GM21515 (cell line): ENCODE measurements at regions not wholly inside any gene's neighbourhood (a gene's known extent, or its start where the extent isn't known, plus 50 kb on each side); places are given as distances from the start of the nearest gene placed in this dataset.
"Not testable (repeated sequence)": the region's sequence is repeated elsewhere in the genome, so short reads cannot be mapped to it uniquely, and the experiment has no call there.

Experiments
- ATAC-seq: cut with Tn5 transposase; IDR thresholded peaks from one replicate; pipeline ENCODE4 v1.9.1; 2021; ENCODE audit not compliant: unreplicated experiment

DNA sequence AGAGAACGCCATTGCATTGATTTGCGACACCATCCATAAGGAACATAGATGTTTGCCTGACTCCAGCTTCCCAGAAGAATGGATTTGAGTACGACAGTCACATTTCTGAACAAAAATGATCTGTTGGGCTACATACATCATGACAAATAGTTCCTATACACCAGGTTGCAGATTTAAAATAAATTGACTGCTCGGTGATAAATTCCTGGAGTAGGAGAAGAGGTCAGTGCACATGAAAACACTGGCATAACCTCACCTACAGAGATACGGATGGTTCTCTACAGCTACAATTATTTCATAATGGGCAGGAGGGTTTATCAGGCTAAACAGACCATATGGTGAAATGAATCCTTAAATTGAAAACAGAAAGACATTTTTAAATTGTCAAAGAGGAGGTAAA is 316.5 kb upstream of the ADARB2 start:
- ATAC-seq = no peak

DNA sequence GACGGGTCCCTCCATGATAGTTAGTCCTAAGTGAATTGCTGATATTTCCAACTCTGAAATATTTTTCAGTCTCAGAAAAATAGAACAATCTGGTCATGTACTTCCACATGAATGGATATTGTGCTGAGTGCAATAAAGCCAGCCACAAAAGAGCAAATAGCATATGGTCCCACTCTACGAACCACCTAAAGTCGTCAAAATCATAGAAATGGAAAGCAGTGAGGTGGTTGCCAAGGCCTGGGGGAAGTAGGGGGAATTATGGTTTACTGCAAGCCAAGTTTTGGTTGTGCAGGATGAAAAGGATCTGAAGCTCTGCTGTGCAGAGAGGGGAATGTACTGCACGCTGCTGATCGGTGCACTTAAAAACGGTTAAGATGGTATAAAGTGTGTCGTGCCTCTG is 313.8 kb upstream of the ADARB2 start:
- no peak for ATAC-seq

DNA sequence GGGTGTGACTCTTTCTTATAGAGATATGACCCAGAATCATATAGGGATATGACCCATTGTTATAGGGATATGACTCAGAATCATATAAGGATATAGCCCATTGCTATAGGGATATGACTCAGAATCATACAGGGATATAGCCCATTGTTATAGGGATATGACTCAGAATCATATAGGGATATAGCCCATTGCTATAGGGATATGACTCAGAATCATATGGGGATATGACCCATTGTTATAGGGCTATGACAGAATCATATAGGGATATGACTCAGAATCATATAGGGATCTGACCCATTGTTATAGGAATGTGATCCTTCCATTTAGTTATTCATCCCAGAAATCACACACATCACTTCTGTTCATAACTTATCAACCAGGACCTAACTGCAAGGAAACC is 312.2 kb upstream of the ADARB2 start:
- ATAC-seq = no peak

DNA sequence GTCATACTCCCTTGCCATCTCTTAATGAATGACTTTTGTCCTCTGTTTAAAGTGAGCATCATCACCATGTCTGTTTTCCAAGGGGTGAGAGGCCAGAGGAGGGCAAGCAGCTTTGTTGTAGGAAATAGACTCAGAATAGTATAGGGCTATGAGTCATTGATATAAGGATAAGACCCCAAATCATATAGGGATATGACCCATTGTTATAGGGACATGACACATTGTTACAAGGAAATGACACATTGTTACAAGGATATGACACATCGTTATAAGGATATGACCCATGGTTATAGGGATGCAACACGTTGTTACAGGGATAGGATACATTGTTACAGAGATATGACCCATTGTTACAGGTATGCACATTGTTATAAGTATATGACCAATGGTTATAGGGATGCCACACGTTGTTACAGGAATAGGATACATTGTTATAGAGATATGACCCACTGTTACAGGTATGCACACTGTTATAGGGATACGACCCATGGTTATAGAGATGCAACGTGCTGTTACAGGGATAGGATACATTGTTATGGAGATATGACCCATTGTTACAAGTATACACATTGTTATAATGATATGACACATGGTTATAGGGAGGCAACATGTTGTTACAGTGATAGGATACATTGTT is 311.1 kb upstream of the ADARB2 start:
- no peak for ATAC-seq

DNA sequence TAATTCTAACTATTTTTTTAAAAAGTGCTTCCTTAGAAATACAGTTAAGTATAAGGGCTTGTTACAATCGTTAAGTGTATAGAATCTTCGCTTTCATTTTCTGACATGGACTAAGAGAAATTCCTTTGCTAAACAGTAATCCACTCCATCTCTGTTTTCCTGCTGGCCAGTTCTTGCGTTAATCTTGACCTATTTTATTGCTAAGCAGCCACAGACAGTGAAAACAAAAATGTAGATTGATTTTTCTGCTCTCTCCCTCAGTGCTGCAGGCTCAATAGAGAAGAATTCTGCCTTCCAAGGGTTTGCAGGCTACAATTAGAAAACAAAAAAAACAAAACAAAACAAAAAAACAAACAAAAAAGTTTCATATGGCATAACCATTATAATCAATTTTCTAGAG is 310.4 kb upstream of the ADARB2 start:
- no peak for ATAC-seq

DNA sequence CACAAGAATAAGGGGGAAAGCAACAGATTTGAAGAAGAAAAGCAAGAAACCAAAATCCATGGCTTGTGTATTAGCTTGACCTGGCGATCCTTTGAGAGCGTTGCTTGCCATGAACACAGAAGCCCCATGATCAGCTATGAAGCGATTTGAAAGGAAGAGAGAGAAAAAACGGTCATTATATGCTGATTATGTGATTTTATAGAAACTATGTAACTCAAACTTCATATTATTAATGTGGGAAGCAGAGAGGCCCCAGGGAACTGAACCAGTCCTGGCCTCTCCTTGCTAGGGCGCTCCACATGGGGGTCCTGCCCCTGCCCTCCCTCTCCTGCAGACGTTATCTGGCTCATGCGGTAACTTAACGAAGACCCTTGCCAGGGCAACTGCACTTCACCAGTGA is 306.1 kb upstream of the ADARB2 start:
- ATAC-seq = no peak

DNA sequence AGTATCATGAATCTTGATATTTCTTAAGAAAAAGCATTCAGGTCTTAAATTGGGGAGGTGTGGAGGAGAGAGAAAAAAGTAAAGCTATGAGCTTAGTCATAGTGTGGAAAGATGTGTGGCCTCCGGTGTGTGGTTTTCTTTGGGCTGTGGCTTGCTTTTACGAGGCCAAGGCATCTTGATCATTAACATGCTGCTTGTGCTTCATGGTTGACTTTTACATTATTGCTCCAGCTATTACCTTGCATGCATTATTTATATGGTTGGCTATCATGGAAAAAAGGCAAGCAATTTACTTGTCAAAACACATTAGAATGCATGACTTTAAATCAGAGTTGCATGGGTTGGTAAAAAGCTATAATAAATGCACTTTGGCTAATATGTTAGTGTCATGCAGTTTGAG is 300.7 kb upstream of the ADARB2 start:
- no peak for ATAC-seq

DNA sequence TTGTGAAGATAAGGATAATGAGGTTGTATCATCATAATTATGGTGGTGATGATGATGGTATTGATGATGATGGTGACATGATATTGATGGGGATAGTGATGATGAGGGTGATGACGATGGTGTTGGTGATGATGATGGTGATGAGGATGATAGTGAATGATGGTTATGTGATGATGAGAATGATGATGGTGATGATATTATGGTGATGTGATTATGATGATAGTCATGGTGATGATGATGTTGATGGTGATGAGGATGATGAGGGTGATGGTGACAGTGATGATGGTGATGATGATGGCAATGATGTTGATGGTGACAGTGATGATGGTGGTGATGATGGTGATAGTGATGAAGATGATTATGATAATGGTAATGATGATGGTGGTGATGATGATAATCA is 299.9 kb upstream of the ADARB2 start:
- no peak for ATAC-seq

DNA sequence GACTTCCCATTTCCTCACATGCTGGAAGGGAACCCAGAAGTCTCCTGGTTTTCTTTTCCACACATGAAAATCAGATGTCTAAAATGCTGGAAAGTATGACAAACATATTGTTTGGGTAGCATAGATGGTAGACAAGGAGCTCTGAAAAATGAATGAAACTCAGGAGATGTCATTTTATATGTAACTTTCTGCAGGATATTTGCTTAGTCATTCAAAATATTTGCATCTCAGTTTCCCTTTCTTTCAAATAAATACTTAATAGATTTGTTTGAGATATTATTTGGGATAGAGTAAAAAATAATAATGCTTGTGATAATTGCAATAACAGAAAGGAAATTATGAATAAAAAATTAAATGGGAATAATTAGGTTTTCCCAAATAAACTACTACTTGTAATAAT is 298.9 kb upstream of the ADARB2 start:
- ATAC-seq = no peak

DNA sequence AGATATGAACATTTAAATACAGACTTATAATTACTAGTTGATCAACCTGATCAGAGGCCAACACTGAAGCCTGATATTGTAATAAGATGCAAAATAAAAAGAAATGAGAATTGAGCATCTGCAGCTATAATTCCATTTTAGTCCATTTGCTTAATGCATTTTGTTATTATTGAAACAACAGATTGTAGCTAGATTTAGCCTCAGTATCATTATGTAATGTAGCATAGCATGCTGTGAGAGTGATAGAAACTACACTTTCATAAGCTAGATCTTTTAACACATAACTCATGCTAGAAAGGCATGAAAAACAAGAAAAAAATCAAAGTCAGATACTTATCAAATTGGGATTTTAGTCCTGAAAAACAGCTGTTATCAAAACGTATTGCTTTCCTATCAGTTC is 292.7 kb upstream of the ADARB2 start:
- no peak for ATAC-seq

DNA sequence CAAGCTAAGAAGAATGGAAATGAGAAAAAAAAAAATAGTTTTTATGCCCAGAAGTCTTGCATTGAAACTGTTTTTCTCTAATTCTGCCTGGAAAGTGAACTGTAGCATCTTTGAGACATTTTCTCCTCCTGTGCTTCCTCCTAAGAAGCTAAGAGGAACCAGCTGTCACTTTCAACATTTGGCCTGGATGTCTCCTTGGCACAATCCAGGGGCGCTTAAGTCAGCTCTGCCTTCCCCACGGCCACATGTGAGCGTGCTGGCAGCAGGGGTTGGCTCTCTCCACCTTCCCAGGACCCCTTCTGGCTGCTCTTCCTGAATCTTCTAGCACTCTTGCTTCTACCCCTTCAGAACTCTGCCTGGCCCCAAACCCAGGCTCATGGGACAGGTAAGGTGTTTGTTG is 289.6 kb upstream of the ADARB2 start:
- no peak for ATAC-seq

DNA sequence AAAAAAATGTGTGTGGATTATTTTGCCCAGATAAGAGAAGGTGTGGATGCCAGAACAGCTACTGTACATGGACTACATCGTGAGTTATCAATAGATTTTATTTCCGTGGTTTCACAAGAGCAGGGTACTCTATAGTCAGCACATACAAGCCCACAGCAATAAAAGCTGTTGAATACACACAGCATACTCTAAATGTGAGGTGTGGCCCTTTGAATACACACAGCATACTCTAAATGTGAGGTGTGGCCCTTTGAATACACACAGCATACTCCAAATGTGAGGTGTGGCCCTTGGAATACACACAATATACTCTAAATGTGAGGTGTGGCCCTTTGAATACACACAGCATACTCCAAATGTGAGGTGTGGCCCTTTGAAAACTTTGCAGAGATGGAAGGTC is 287.4 kb upstream of the ADARB2 start:
- not testable (repeated sequence) for ATAC-seq

DNA sequence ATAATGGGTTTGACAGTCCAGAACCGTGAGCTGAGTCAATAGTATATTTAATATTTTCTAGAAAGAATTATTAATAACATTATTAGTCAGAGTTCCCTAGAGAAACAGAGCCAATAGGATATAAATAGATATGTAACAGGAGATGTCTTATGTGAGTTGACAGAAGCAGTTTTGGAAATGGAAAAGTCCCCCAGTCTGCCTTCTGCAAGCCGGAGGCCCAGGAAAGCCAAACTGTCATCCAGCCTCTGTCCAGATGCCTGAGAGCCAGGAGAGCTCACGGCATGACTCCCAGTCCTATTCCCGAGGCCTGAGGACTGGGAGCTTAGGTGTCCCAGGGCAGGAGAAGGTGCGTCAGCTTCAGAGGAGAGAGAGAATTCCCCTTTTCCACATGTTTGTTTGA is 286.4 kb upstream of the ADARB2 start:
- no peak for ATAC-seq

DNA sequence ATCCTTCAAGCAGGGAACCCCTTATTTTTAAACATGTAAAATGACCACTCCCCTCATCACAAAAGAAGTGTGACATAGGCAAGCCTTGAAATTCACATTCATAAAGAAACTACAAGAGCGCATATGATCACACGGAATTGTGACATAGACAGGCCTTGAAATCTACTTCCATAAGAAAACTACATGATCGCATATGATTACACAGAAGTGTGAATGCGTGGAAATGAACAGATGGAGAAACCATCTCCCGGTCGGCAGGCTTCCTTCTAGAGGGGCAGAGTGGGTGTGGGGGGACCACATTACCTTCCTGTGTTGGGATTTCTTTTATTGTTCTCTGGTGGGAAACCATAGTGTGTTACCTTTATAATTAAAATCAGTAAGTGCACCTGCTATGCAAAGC is 285.1 kb upstream of the ADARB2 start:
- ATAC-seq = no peak

DNA sequence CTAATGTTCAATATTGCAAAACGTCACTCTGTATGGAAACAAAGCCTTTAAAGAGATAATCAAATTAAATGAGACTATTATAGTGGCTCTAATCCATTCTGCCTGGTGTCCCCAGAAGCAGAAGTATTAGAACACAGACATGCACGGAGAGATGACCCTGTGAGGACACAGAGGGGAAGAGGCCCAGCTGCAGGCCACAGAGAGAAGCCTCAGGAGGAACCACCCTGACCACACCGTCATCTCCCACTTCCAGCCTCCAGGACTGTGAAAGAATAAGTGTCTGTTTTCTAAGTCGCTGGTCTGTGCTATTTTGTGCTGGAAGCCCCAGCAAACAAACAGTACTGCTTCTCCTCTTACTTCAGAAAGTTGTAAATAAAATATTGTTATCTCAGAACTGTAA is 283.5 kb upstream of the ADARB2 start:
- ATAC-seq = no peak

DNA sequence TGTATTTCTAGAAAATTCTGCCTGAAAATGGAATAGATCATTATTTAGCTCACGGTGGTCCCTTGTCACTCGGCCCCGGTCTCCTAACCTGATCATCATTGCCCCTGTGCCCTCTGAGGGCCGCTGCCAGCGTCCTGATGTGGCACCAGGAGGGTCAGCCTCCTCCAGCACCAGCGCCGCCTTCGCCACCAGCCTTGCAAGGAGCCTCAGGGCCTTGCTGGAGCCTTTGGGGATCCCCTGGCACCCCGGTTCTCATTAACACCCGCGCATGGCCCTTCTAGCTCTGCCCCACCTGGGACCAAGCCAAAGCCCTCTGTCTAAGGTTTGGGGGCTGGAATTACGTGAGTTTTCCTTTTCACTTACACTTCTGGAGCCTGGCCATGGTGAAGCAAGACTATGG is 282.5 kb upstream of the ADARB2 start:
- no peak for ATAC-seq

DNA sequence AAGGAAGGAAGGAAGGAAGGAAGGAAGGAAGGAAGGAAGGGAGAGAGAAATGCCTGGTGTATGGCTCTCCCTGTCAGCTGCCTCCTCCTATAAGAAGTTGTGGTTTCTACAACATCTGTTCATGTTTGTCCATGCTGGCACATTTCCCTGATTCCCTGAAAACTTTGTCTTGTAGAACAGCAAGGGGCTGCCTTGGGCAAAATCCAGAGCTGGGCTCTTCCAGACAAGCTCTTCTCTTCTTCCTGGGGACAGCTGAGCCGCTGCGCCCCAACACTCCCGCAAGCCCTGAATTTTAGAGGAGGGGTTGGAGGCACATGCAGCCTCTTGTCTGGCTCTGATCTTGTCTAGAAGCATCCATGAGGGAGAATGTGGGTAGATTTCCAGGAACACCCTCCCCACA is 282.0 kb upstream of the ADARB2 start:
- ATAC-seq = no peak

DNA sequence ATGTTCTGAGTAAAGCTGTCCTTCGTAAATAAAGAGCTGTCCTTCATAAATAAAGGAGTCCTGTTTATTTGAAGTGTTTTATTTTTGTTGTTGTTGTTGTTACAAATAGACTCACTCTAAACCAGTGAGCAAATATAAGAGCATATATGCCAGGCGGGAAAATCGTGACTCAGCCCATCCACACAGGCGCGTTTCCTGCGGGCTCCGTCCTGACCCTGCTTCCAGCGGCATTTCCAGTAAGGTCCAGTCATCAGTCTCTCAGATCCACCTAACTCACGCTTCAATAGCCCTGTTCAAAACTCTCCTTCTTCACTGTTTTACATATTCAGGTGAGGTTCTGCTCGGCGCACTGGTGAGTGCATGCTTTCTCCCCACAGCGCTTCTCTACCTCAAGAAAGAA is 277.2 kb upstream of the ADARB2 start:
- no peak for ATAC-seq

DNA sequence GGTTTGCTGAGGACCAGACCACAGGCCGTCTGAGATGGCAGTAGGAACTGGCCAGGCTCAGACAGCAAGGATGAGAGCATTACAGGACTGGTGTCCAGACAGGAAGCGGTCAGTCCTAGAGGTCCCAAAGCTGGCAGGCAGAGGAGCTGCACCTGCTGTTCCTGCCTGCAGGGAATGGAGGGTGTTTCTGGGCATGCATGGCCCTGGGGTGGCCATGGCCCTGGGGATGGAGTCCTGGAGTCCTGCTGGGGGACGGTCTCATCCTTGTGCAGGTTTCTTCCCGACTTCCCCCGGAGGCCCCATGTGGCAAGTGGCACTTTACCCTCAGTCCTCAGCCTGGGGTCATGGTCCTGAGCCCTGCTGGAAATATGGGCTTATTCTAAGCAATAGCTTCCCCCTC is 274.9 kb upstream of the ADARB2 start:
- ATAC-seq = no peak

DNA sequence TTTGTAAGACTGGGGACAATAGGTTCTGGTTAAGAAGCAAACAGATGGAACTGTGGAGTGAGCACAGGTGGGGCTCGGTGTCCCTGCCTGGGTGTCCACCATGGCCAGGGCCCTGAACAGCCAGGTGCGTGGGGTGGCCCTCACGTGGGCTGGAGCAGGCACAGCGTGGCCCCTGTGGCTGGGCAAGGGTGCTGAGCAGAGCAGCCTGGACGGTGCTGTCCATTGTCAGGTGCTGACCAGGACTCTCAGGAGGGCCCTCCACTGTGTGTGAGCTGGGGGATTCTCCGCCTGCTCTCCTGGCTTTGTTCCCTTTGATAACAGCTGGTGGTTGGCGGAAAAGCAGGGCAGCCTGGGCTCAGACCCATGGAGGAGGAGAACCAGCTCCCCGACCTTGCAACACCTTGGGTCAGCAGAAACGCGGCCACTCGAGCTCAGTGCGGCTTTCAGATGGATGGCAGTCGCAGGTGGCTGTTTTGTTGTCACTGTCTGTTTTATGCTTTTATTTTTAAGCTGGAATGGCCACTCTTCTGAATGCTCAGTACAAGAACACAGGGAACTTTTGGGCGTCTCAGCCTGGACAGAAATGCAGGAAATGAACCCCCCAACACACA is 273.9 kb upstream of the ADARB2 start:
- no peak for ATAC-seq

DNA sequence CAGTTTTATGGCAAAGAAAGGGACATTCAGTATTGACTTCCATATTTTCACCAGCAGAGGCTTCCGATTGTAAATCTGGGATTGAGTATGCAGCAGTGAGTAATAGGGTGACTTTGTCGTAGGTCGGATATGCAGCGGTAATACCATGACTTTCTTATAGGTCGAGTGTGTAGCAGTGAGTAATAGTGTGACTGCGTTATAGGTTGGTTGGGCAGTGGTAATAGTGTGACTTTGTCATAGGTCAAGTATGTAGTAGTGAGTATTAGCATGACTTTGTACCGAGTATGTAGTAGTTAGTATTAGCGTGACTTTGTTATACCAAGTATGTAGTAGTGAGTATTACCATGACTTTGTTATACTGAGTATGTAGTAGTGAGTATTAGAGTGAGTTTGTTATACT is 268.2 kb upstream of the ADARB2 start:
- no peak for ATAC-seq

DNA sequence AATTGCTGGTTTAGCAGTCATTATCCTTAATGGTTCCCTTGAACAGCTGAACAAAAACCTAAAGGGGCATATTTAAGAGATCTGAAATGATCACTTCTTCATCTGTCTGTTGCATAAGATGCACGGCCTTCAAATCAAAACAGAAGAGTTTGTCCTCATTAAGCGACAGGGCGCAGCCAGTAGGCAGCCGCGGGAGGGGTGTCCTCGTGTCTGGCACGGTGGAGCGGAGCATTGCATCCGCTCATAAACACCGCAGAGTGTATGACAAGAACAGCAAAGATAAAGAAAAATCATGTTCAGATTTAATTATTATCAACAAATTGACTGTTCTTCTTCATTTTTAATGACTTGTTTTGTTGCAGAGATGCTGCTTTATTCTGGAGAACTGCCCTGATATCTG is 255.6 kb upstream of the ADARB2 start:
- no peak for ATAC-seq

DNA sequence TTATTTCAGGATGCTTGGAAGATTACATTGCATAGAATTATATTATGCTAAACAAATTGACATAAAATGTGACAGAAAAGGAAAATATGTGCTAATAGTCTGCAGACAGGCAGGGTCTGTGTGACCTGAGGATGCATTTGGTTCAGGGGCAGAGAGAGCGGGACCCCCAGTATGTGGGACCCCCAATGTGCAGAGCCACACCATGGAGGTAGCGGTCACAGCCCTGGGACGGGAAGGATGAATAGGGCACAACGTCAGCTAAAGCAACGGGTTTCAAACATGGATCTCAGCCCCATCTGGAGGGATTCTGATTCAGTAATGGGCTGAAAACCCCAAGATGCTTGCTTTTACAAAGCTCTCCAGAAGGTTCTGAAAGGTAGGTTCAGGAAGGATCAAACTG is 251.8 kb upstream of the ADARB2 start:
- no peak for ATAC-seq
